CD14-positive monocyte (primary cell): ENCODE measurements at regions not wholly inside any gene's neighbourhood (a gene's known extent, or its start where the extent isn't known, plus 50 kb on each side); places are given as distances from the start of the nearest gene placed in this dataset.

Experiments
- DNase-seq, 3 donors: peaks; one replicate each; pipeline ENCODE4 v3.0.0-alpha.2; 2011 to 2022
- H2AFZ ChIP-seq: 2 replicates; pipeline ENCODE4 v1.6.0; 2012; ENCODE audit warnings: mild to moderate bottlenecking, low read depth, low read length, inconsistent platforms; ENCODE audit not compliant: insufficient read depth, poor library complexity, severe bottlenecking
- H3K27ac ChIP-seq, 2 donors: 1 replicate in 1 of 2; 2 replicates in 1 of 2; pipeline ENCODE4 v1.5.1; 2012 to 2013; ENCODE audit warnings: low read length in 2 of 2, control low read depth in 1 of 2, inconsistent platforms in 1 of 2, low read depth in 1 of 2, mild to moderate bottlenecking in 1 of 2
- H3K27me3 ChIP-seq, 2 donors: one replicate each; pipeline versions ENCODE4 v1.6.0 to v1.6.1; 2011 to 2013; ENCODE audit warnings: low read length in 2 of 2; ENCODE audit not compliant: control insufficient read depth in 2 of 2, insufficient read depth in 2 of 2
- H3K36me3 ChIP-seq, 2 donors: replicated peaks in 1 of 2; 1 replicate in 1 of 2; 2 replicates in 1 of 2; pipeline versions ENCODE4 v1.5.1 to v1.6.1; 2012 to 2013; ENCODE audit warnings: low read length in 2 of 2, control low read depth in 1 of 2, inconsistent platforms in 1 of 2, mild to moderate bottlenecking in 1 of 2; ENCODE audit not compliant: insufficient read depth in 2 of 2, control insufficient read depth in 1 of 2
- H3K4me1 ChIP-seq, 2 donors: 1 replicate in 1 of 2; 2 replicates in 1 of 2; pipeline versions ENCODE4 v1.5.1 to v1.6.1; 2012 to 2013; ENCODE audit warnings: low read length in 2 of 2, control low read depth in 1 of 2, inconsistent platforms in 1 of 2, mild to moderate bottlenecking in 1 of 2, moderate library complexity in 1 of 2; ENCODE audit not compliant: insufficient read depth in 2 of 2, control insufficient read depth in 1 of 2
- H3K4me2 ChIP-seq: replicated peaks from 2 replicates; pipeline ENCODE3; 2012; ENCODE audit warnings: low read length, moderate library complexity, mild to moderate bottlenecking; ENCODE audit not compliant: poor library complexity, severe bottlenecking; ENCODE audit errors: extremely low read depth
- H3K4me3 ChIP-seq, 3 experiments: fragments of 200-600 bp in 1 of 3; sonication (generic) in 1 of 3; replicated peaks in 1 of 3; 1 replicate in 2 of 3; 2 replicates in 1 of 3; pipeline ENCODE4 v1.5.1; 2011 to 2013; ENCODE audit warnings: low read length in 3 of 3, mild to moderate bottlenecking in 3 of 3, control low read depth in 2 of 3, low read depth in 2 of 3, inconsistent platforms in 1 of 3, moderate library complexity in 1 of 3
- H3K79me2 ChIP-seq: 2 replicates; pipeline ENCODE4 v1.6.0; 2012; ENCODE audit warnings: mild to moderate bottlenecking, control low read depth, inconsistent platforms, low read length, moderate library complexity; ENCODE audit not compliant: insufficient read depth
- H3K9ac ChIP-seq: 2 replicates; pipeline ENCODE4 v1.6.0; 2017; ENCODE audit warnings: low read length, mild to moderate bottlenecking; ENCODE audit not compliant: insufficient read depth, poor library complexity, severe bottlenecking
- H3K9me3 ChIP-seq, 2 donors: replicated peaks in 1 of 2; 1 replicate in 1 of 2; 2 replicates in 1 of 2; pipeline versions ENCODE4 v1.5.1 to v1.6.1; 2012 to 2013; ENCODE audit warnings: low read length in 2 of 2, control low read depth in 1 of 2; ENCODE audit not compliant: control insufficient read depth in 1 of 2, insufficient read depth in 1 of 2
- H4K20me1 ChIP-seq: 2 replicates; pipeline ENCODE4 v1.6.0; 2012; ENCODE audit warnings: mild to moderate bottlenecking, low read length, control low read depth, moderate library complexity; ENCODE audit not compliant: insufficient read depth
- H3K27ac Mint-ChIP-seq, 7 donors: one replicate each; pipeline ENCODE4 v1.8.0; 2020; ENCODE audit warnings: mild to moderate bottlenecking in 7 of 7, mixed read lengths in 7 of 7, moderate library complexity in 6 of 7, inconsistent platforms in 2 of 7
- H3K27me3 Mint-ChIP-seq, 3 donors: one replicate each; pipeline ENCODE4 v1.8.0; 2021 to 2022; ENCODE audit warnings: low read depth in 3 of 3, mild to moderate bottlenecking in 3 of 3, mixed read lengths in 3 of 3, moderate library complexity in 3 of 3, inconsistent platforms in 1 of 3
- H3K36me3 Mint-ChIP-seq, 2 donors: one replicate each; pipeline ENCODE4 v1.8.0; 2020; ENCODE audit warnings: mixed read lengths in 2 of 2, inconsistent platforms in 1 of 2, mild to moderate bottlenecking in 1 of 2
- H3K4me1 Mint-ChIP-seq: one replicate; pipeline ENCODE4 v1.8.0; 2020; ENCODE audit warnings: mild to moderate bottlenecking, mixed read lengths
- H3K4me3 Mint-ChIP-seq, 2 donors: one replicate each; pipeline ENCODE4 v1.8.0; 2020; ENCODE audit warnings: mild to moderate bottlenecking in 2 of 2, mixed read lengths in 2 of 2, moderate library complexity in 1 of 2
- H3K9me3 Mint-ChIP-seq, 7 donors: one replicate each; pipeline ENCODE4 v1.8.0; 2020 to 2022; ENCODE audit warnings: mixed read lengths in 7 of 7, mild to moderate bottlenecking in 6 of 7, moderate library complexity in 6 of 7, inconsistent platforms in 2 of 7
- CTCF ChIP-seq: fragments of 200-600 bp; IDR thresholded peaks from one replicate; pipeline ENCODE4 v1.8.0; 2022; ENCODE audit warnings: antibody characterized with exemption, mild to moderate bottlenecking
- WGBS: methylation state at CpG from one replicate; pipeline ENCODE4 v1.1.5; 2013; ENCODE audit warnings: missing lambda C conversion rate; ENCODE audit not compliant: insufficient coverage; 5-methylcytosine and 5-hydroxymethylcytosine counted together
- intact Hi-C, 2 donors: fragments of 100-400 bp; cut with micrococcal nuclease; formaldehyde crosslinking; loops; one replicate each; pipeline versions ENCODE4 v1.15.0 to v1.15.1; 2023

GRCh38 chr16:64469351-64469750 is 652.5 kb downstream of the CDH11 start:
- Mint-ChIP-seq H3K36me3 (no peaks in the 10 kb centered on the region), H3K9me3 (peaks cover 0 to 5% (median 0%) of the 10 kb centered on the region in 7 donors), H3K27ac (no peak overlapping the region), H3K27me3 (no peaks in the 10 kb centered on the region), H3K4me1 (no peaks in the 10 kb centered on the region), H3K4me3 (no peak overlapping the region)
- H2AFZ ChIP-seq: no peak overlapping the region
- DNase-seq: no peak
- no peaks in the 10 kb centered on the region for H3K79me2 ChIP-seq
- intact Hi-C loops: no loop called here
- H3K27ac ChIP-seq: no peak overlapping the region
- H3K4me1 ChIP-seq: no peaks in the 10 kb centered on the region
- no peak overlapping the region for H3K4me2 ChIP-seq
- H3K36me3 ChIP-seq: no peaks in the 10 kb centered on the region
- WGBS: 100% methylated on average over 1 of the region's 1 CpG
- H4K20me1 ChIP-seq: no peaks in the 10 kb centered on the region
- no peak overlapping the region for H3K9ac ChIP-seq
- H3K27me3 ChIP-seq: no peaks in the 10 kb centered on the region
- no peak for TF ChIP-seq CTCF
- H3K4me3 ChIP-seq: no peak overlapping the region
- no peaks in the 10 kb centered on the region for H3K9me3 ChIP-seq

- Histone ChIP-seq H3K79me2 (no peaks in the 10 kb centered on the region), H3K4me1 (no peaks in the 10 kb centered on the region), H3K27me3 (no peaks in the 10 kb centered on the region), H2AFZ (no peak overlapping the region), H3K36me3 (no peaks in the 10 kb centered on the region), H3K9me3 (no peaks in the 10 kb centered on the region), H3K27ac (no peak overlapping the region), H3K4me2 (no peak overlapping the region), H3K9ac (no peak overlapping the region), H3K4me3 (no peak overlapping the region), H4K20me1 (no peaks in the 10 kb centered on the region)
- intact Hi-C loops: no loop called here
- no peak overlapping the region for H3K27ac Mint-ChIP-seq
- no peak for DNase-seq
- H3K27me3 Mint-ChIP-seq: no peaks in the 10 kb centered on the region
- TF ChIP-seq CTCF: no peak
- H3K9me3 Mint-ChIP-seq: peaks cover 0 to 5% (median 0%) of the 10 kb centered on the region in 7 donors
- no CpG with 5 or more reads among the region's 1 CpG for WGBS
- H3K36me3 Mint-ChIP-seq: no peaks in the 10 kb centered on the region
- H3K4me3 Mint-ChIP-seq: no peak overlapping the region
- no peaks in the 10 kb centered on the region for H3K4me1 Mint-ChIP-seq
Observed at GRCh38 chr16:64468515-64469090, 653.3 kb downstream of the CDH11 start.
